Activated naive CD8-positive, alpha-beta T cell treated with anti-CD3 and anti-CD28 coated beads, Interleukin-2, amount 50 U/mL, for 24 hours (primary cell): ENCODE measurements at regions not wholly inside any gene's neighbourhood (a gene's known extent, or its start where the extent isn't known, plus 50 kb on each side); places are given as distances from the start of the nearest gene placed in this dataset.

Source experiments
- ATAC-seq: fragments of 150-1000 bp; cut with Tn5 transposase; one replicate; pipeline ENCODE4 v1.10.0; 2021
- DNase-seq: peaks from one replicate; pipeline ENCODE4 v3.0.0; 2021
- H3K27ac Mint-ChIP-seq: one replicate; pipeline ENCODE4 v1.8.0; 2021; ENCODE audit warnings: mild to moderate bottlenecking, mixed read lengths
- H3K27me3 Mint-ChIP-seq: one replicate; pipeline ENCODE4 v1.8.0; 2021; ENCODE audit warnings: mixed read lengths
- H3K36me3 Mint-ChIP-seq: one replicate; pipeline ENCODE4 v1.8.0; 2021; ENCODE audit warnings: low read depth, mixed read lengths
- H3K4me1 Mint-ChIP-seq: one replicate; pipeline ENCODE4 v1.8.0; 2021; ENCODE audit warnings: mixed read lengths
- H3K4me3 Mint-ChIP-seq: one replicate; pipeline ENCODE4 v1.8.0; 2021; ENCODE audit warnings: mild to moderate bottlenecking, moderate library complexity, mixed read lengths
- H3K9me3 Mint-ChIP-seq: one replicate; pipeline ENCODE4 v1.8.0; 2021; ENCODE audit warnings: mixed read lengths

- H3K27ac Mint-ChIP-seq = no peak overlapping the region
- ATAC-seq = no peak
These were observed 678.7 kb downstream of the BRD1 start for GRCh38 chr22:49148895-49149418.

GRCh38 chr22:49147617-49148175, 680.0 kb downstream of the BRD1 start:
- Mint-ChIP-seq H3K27me3 (peaks cover 7% of the 10 kb centered on the region), H3K9me3 (no peaks in the 10 kb centered on the region), H3K4me3 (no peak overlapping the region), H3K27ac (no peak overlapping the region), H3K36me3 (no peaks in the 10 kb centered on the region), H3K4me1 (no peaks in the 10 kb centered on the region)
- DNase-seq = no peak
- ATAC-seq = no peak

More at GRCh38 chr22:49148895-49149418, 678.7 kb downstream of the BRD1 start:
- H3K4me1 Mint-ChIP-seq = no peaks in the 10 kb centered on the region
- no peaks in the 10 kb centered on the region for H3K9me3 Mint-ChIP-seq
- H3K27me3 Mint-ChIP-seq = peaks cover 7% of the 10 kb centered on the region
- H3K36me3 Mint-ChIP-seq = no peaks in the 10 kb centered on the region
- no peak for DNase-seq
- no peak overlapping the region for H3K4me3 Mint-ChIP-seq

GRCh38 chr22:49147171-49147570, 680.5 kb downstream of the BRD1 start:
- Mint-ChIP-seq H3K27me3 (peaks cover 7% of the 10 kb centered on the region), H3K4me1 (no peaks in the 10 kb centered on the region), H3K4me3 (no peak overlapping the region), H3K27ac (no peak overlapping the region), H3K36me3 (no peaks in the 10 kb centered on the region), H3K9me3 (no peaks in the 10 kb centered on the region)
- no peak for ATAC-seq
- DNase-seq = no peak

- no peaks in the 10 kb centered on the region for H3K36me3 Mint-ChIP-seq
- no peaks in the 10 kb centered on the region for H3K9me3 Mint-ChIP-seq
- peaks cover 10% of the 10 kb centered on the region for H3K27me3 Mint-ChIP-seq
- DNase-seq (no peak), ATAC-seq (no peak)
- H3K4me1 Mint-ChIP-seq = no peaks in the 10 kb centered on the region
- no peak overlapping the region for H3K27ac Mint-ChIP-seq
- no peak overlapping the region for H3K4me3 Mint-ChIP-seq
These were observed 681.2 kb downstream of the BRD1 start for GRCh38 chr22:49146511-49146910.

GRCh38 chr22:49143812-49144211, 683.9 kb downstream of the BRD1 start:
- H3K36me3 Mint-ChIP-seq = no peaks in the 10 kb centered on the region
- H3K4me3 Mint-ChIP-seq = no peak overlapping the region

GRCh38 chr22:49142891-49143290, 684.8 kb downstream of the BRD1 start:
- Mint-ChIP-seq H3K4me3 (no peak overlapping the region), H3K36me3 (no peaks in the 10 kb centered on the region), H3K27ac (no peak overlapping the region), H3K4me1 (no peaks in the 10 kb centered on the region), H3K27me3 (peaks cover 15% of the 10 kb centered on the region), H3K9me3 (no peaks in the 10 kb centered on the region)
- no peak for DNase-seq
- ATAC-seq = no peak

More at GRCh38 chr22:49143812-49144211, 683.9 kb downstream of the BRD1 start:
- Mint-ChIP-seq H3K27ac (no peak overlapping the region), H3K4me1 (no peaks in the 10 kb centered on the region), H3K27me3 (peaks cover 12% of the 10 kb centered on the region), H3K9me3 (no peaks in the 10 kb centered on the region)
- ATAC-seq = no peak
- no peak for DNase-seq

- H3K4me1 Mint-ChIP-seq = no peaks in the 10 kb centered on the region
- H3K27ac Mint-ChIP-seq = no peak overlapping the region
- no peak for ATAC-seq
- H3K4me3 Mint-ChIP-seq = no peak overlapping the region
- H3K9me3 Mint-ChIP-seq = no peaks in the 10 kb centered on the region
- no peaks in the 10 kb centered on the region for H3K36me3 Mint-ChIP-seq
- H3K27me3 Mint-ChIP-seq = peaks cover 13% of the 10 kb centered on the region
- DNase-seq = no peak
These were observed 685.4 kb downstream of the BRD1 start for GRCh38 chr22:49142296-49142695.

GRCh38 chr22:49141761-49142160, 685.9 kb downstream of the BRD1 start:
- H3K4me1 Mint-ChIP-seq = no peaks in the 10 kb centered on the region
- DNase-seq (no peak), ATAC-seq (no peak)
- H3K27me3 Mint-ChIP-seq = peaks cover 13% of the 10 kb centered on the region
- no peak overlapping the region for H3K27ac Mint-ChIP-seq
- H3K36me3 Mint-ChIP-seq = no peaks in the 10 kb centered on the region
- no peak overlapping the region for H3K4me3 Mint-ChIP-seq
- H3K9me3 Mint-ChIP-seq = no peaks in the 10 kb centered on the region

GRCh38 chr22:49140911-49141665, 686.6 kb downstream of the BRD1 start:
- DNase-seq = no peak
- no peak overlapping the region for H3K27ac Mint-ChIP-seq
- no peaks in the 10 kb centered on the region for H3K36me3 Mint-ChIP-seq
- H3K27me3 Mint-ChIP-seq = peaks cover 15% of the 10 kb centered on the region
- ATAC-seq = no peak
- H3K4me3 Mint-ChIP-seq = no peak overlapping the region
- no peaks in the 10 kb centered on the region for H3K9me3 Mint-ChIP-seq
- H3K4me1 Mint-ChIP-seq = no peaks in the 10 kb centered on the region

GRCh38 chr22:49139492-49140151, 688.1 kb downstream of the BRD1 start:
- ATAC-seq (no peak), DNase-seq (no peak)
- Mint-ChIP-seq H3K27ac (no peak overlapping the region), H3K4me3 (no peak overlapping the region), H3K36me3 (no peaks in the 10 kb centered on the region), H3K4me1 (no peaks in the 10 kb centered on the region), H3K27me3 (peaks cover 22% of the 10 kb centered on the region), H3K9me3 (no peaks in the 10 kb centered on the region)

GRCh38 chr22:49138250-49138790, 689.4 kb downstream of the BRD1 start:
- no peaks in the 10 kb centered on the region for H3K4me1 Mint-ChIP-seq
- ATAC-seq (no peak), DNase-seq (no peak)
- no peak overlapping the region for H3K4me3 Mint-ChIP-seq
- no peaks in the 10 kb centered on the region for H3K9me3 Mint-ChIP-seq
- H3K27ac Mint-ChIP-seq = no peak overlapping the region
- H3K36me3 Mint-ChIP-seq = no peaks in the 10 kb centered on the region
- peaks cover 26% of the 10 kb centered on the region for H3K27me3 Mint-ChIP-seq

GRCh38 chr22:49137206-49137840, 690.4 kb downstream of the BRD1 start:
- Mint-ChIP-seq H3K4me1 (no peaks in the 10 kb centered on the region), H3K9me3 (no peaks in the 10 kb centered on the region), H3K4me3 (no peak overlapping the region), H3K27me3 (peaks cover 32% of the 10 kb centered on the region), H3K36me3 (no peaks in the 10 kb centered on the region), H3K27ac (no peak overlapping the region)
- no peak for ATAC-seq
- no peak for DNase-seq

GRCh38 chr22:49136816-49137180, 690.9 kb downstream of the BRD1 start:
- Mint-ChIP-seq H3K9me3 (no peaks in the 10 kb centered on the region), H3K4me3 (no peak overlapping the region), H3K27ac (no peak overlapping the region), H3K4me1 (no peaks in the 10 kb centered on the region), H3K36me3 (no peaks in the 10 kb centered on the region), H3K27me3 (peaks cover 37% of the 10 kb centered on the region)
- ATAC-seq (no peak), DNase-seq (no peak)

GRCh38 chr22:49136041-49136815, 691.4 kb downstream of the BRD1 start:
- no peaks in the 10 kb centered on the region for H3K36me3 Mint-ChIP-seq
- H3K4me3 Mint-ChIP-seq = no peak overlapping the region
- DNase-seq (no peak), ATAC-seq (no peak)
- no peaks in the 10 kb centered on the region for H3K9me3 Mint-ChIP-seq
- peaks cover 33% of the 10 kb centered on the region for H3K27me3 Mint-ChIP-seq
- H3K4me1 Mint-ChIP-seq = no peaks in the 10 kb centered on the region
- H3K27ac Mint-ChIP-seq = no peak overlapping the region
